ENCODE measurements at regions not wholly inside any gene's neighbourhood (a gene's known extent, or its start where the extent isn't known, plus 50 kb on each side); places are given as distances from the start of the nearest gene placed in this dataset.
A peak's percentile ranks its signal among the peaks of the same experiment; 100 is the strongest.

DNA sequence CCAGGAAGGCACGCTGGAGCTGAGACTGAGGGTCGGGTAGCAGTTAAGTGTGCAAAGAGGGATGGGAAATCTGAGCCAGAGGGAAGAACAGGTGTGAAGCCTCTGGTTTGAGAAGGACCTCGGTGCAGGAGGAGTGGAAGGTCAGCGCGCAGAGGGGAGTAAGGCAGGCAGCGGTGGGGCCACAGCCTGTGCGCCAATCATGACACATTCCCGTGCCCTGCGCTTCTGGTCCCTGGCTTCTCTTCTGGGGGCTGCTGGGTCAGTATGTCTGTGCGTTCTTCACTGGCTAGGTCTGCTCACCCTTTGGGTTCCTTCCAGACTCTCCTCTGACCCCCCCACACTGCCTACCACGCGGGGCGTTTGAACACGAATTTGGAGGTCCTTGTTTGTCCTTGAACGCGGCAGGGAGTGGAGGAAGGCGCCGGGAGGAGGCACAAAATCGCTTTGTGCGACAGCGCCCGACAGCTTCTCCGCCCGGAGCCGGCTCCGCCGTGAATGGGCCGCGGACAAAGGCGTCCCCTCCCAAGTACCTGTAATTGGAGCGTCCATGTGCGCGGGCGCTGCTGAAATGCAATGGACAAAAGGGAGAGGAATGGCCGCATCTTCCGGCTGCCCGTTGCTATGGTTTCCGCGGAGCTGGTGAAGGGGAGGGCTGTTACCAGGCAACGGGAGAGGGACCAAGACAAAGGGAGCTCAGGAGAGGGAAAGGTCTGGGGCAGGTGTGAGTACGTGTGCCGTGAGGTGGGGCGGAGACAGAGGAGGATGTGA, 207.2 kb upstream of the SRRM4 start:
- Histone ChIP-seq H3K27ac (no peak overlapping the region), H3K4me3 (no peak overlapping the region), H3K36me3 (replicated peaks in 1 of 2) (no peaks in the 10 kb centered on the region), H3K27me3 (peaks cover 5% of the 10 kb centered on the region), H3K9me3 (replicated peaks in 1 of 3) (no peaks in the 10 kb centered on the region), H3K4me1 (replicated peaks in 1 of 2) (no peaks in the 10 kb centered on the region)
- peak in 3 of 7 donors; percentile 18 to 72 (median 20) for DNase-seq
- 5 to 10% (median 6%) methylated on average over 38 to 43 of the region's 43 CpGs for WGBS, 4 donors
- intact Hi-C loops (cut with DNase I), result no loop called here
- TF ChIP-seq, protein P1, sequence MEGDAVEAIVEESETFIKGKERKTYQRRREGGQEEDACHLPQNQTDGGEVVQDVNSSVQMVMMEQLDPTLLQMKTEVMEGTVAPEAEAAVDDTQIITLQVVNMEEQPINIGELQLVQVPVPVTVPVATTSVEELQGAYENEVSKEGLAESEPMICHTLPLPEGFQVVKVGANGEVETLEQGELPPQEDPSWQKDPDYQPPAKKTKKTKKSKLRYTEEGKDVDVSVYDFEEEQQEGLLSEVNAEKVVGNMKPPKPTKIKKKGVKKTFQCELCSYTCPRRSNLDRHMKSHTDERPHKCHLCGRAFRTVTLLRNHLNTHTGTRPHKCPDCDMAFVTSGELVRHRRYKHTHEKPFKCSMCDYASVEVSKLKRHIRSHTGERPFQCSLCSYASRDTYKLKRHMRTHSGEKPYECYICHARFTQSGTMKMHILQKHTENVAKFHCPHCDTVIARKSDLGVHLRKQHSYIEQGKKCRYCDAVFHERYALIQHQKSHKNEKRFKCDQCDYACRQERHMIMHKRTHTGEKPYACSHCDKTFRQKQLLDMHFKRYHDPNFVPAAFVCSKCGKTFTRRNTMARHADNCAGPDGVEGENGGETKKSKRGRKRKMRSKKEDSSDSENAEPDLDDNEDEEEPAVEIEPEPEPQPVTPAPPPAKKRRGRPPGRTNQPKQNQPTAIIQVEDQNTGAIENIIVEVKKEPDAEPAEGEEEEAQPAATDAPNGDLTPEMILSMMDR (IDR thresholded peaks at IDR 0.05), result no peak
- no peak for TF ChIP-seq POLR2A (IDR thresholded peaks at IDR 0.05)

DNA sequence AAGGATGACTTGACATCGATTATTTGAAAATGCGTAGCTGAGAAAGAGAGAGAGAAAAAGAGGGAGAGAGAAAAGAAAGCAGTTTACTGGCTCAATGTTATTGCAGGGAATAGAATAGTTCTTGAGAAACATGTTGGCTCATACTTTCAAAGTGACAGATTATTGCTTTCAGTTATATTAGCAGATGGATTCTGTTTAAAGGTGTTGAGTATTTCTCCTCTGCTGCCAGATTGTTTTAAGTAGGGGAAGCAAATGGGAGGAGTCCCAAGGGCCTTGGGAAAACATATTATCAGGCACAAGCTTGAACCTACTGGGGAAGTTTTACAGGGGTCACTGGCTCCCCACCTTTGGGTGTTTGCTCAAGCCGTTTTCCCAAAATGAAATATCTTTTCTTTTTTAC, 203.8 kb upstream of the SRRM4 start:
- H3K27me3 ChIP-seq, result no peaks in the 10 kb centered on the region
- no peaks in the 10 kb centered on the region for H3K36me3 ChIP-seq (replicated peaks in 1 of 2)
- no peak for DNase-seq
- no peak overlapping the region for H3K4me3 ChIP-seq
- no peaks in the 10 kb centered on the region for H3K4me1 ChIP-seq (replicated peaks in 1 of 2)
- no peaks in the 10 kb centered on the region for H3K9me3 ChIP-seq (replicated peaks in 1 of 3)
- WGBS, 4 donors, result 59 to 72% (median 69%) methylated on average over 3 of the region's 3 CpGs
- intact Hi-C loops (cut with DNase I), result no loop called here
- no peak for TF ChIP-seq POLR2A (IDR thresholded peaks at IDR 0.05)
- TF ChIP-seq, protein P1 (IDR thresholded peaks at IDR 0.05), result no peak
- H3K27ac ChIP-seq, result no peak overlapping the region

DNA sequence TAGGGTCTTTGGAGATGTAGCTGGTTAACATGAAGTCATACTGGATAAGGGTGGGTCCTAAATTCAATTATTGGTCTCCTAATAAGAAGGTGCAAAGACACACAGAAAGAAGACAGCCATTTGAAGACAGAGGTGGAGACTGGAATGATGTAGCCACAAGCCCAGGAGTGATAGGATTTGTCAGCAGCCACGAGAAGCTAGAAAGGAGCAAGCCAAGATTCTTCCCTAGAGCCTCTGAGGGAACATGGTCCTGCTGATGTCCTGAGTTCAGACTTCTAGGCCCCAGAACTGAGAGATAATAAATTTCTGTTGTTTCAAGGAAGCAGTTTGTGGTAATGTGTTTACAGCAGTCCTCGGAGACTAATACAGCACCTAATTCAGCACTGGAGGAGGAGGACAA, 203.3 kb upstream of the SRRM4 start:
- H3K9me3 ChIP-seq (replicated peaks in 1 of 3), result no peaks in the 10 kb centered on the region
- TF ChIP-seq, protein P1 (IDR thresholded peaks at IDR 0.05), result no peak
- no peak for TF ChIP-seq POLR2A (IDR thresholded peaks at IDR 0.05)
- WGBS, 4 donors, result 66 to 77% (median 72%) methylated on average over 2 of the region's 2 CpGs
- H3K4me1 ChIP-seq (replicated peaks in 1 of 2), result no peaks in the 10 kb centered on the region
- no peak overlapping the region for H3K27ac ChIP-seq
- intact Hi-C loops (cut with DNase I), result no loop called here
- DNase-seq, result no peak
- H3K36me3 ChIP-seq (replicated peaks in 1 of 2), result no peaks in the 10 kb centered on the region
- H3K27me3 ChIP-seq, result no peaks in the 10 kb centered on the region
- H3K4me3 ChIP-seq, result no peak overlapping the region

DNA sequence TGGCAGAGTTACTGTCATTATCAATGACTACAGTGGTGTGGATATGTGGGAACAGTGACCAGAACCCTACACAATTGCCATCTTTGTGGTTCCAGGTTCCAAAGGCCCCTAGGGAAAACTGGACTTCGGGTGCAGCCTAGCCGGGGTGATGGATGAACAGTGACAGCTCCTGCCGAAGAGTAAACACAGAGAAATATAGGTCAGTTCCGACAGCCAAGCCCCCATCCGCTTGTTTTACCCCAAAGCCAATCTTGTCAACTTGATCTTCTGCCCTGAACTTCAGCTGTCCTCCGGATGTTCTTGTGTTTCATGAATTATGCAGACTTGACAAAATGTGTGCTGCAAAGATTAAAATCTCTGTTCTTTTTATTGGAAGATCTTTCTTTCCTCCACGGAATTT, 200.4 kb upstream of the SRRM4 start:
- Histone ChIP-seq H3K4me3 (no peak overlapping the region), H3K4me1 (replicated peaks in 1 of 2) (no peaks in the 10 kb centered on the region), H3K27me3 (no peaks in the 10 kb centered on the region), H3K36me3 (replicated peaks in 1 of 2) (no peaks in the 10 kb centered on the region), H3K27ac (no peak overlapping the region), H3K9me3 (replicated peaks in 1 of 3) (no peaks in the 10 kb centered on the region)
- 37 to 52% (median 40%) methylated on average over 6 to 7 of the region's 7 CpGs for WGBS, 4 donors
- no peak for DNase-seq
- intact Hi-C loops (cut with DNase I), result no loop called here
- TF ChIP-seq, protein P1 (IDR thresholded peaks at IDR 0.05), result no peak
- no peak for TF ChIP-seq POLR2A (IDR thresholded peaks at IDR 0.05)
